NCI-H128 (cell line): ENCODE measurements at regions not wholly inside any gene's neighbourhood (a gene's known extent, or its start where the extent isn't known, plus 50 kb on each side); places are given as distances from the start of the nearest gene placed in this dataset.

ENCODE experiments used
- DNase-seq: peaks from one replicate; lab custom pipeline; 2025; ENCODE audit not compliant: unreplicated experiment; lab: John Stamatoyannopoulos, UW

- DNase-seq: no peak
Measured at GRCh38 chr5:8945972-8946371, 599.9 kb downstream of the SEMA5A start.

DNA sequence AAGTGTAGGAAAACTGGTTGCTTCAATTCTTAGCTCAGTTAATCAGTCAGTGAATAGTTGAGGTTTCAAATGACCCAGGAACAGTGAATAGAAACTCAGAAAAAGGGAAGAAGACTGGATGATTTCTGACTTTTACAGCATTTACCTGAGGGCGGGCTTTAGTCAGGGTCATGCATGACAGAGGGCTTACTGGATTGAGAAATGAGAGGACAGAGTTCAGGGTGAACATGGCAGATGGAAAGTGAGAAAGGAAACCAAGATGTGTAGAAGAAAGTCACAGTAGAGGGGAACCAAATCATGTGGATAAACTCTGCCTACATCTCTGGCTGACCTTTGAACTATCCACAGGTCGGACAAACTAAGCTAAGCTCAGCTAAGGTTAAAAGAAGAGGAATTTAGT is 596.0 kb downstream of the SEMA5A start:
- no peak for DNase-seq

GRCh38 chr5:8952147-8952546 is 593.7 kb downstream of the SEMA5A start:
- no peak for DNase-seq

DNA sequence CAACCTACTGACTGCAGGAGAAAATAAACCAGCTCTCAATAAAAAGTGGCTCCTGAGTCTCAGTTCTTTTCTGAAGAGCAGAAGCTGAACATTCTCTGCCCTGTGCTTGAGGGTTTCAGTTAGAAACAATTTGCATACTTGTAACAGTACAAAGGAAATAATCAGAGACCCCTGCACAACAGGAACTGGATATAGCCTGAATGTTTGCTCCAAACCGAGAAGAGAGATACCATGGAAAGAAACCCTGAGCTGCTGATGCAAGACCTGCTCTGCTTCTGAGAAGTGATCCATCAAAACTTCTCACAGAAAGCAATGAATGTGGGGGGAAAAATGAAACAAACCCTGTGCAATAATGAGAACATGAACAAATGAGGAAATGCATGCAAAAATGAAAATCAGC is 592.9 kb downstream of the SEMA5A start:
- no peak for DNase-seq

DNA sequence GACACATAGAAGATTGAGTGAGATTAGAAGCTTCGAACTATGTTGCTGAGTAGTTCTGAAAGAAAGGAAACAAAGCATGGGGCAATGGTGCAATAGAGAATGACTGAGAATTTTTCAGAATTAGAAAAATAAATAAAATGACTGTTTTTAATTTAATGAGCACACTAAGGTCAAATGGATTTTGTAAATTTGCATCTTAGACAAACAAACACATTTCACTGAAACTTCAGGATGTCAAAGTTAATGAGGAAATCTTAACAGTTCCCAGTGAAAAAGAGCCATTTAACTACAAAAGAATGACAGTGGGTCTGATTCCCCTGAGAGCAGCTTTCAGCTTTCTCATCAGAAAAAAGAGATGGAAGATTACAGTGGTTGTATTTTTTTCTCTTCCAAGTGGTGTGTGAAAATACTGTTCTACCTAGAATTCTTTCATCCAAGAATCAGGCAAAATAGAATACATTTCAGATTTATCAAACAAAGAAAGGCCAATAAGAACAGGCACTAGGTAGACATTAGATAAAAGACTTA is 591.9 kb downstream of the SEMA5A start:
- no peak for DNase-seq

- DNase-seq: no peak
Measured at GRCh38 chr5:8954801-8955200, 591.1 kb downstream of the SEMA5A start.

DNA sequence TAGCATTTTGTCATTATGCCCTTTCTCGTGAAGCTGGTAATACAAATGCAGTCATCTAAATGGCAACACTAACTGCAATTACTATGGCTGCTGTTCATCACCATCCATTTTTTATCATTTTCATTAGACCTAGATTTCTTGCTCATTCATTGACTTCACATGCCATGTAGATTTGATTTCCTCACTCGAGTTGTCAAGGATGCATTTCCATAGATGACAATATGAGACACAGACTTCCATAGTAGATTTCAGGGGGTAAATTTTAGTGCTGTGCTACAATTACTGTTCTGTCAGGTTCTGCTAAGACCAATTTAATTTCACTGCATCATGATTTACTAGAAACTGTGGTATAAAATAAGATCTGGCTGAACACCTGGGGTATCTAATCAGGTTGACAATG is 589.2 kb downstream of the SEMA5A start:
- no peak for DNase-seq

DNA sequence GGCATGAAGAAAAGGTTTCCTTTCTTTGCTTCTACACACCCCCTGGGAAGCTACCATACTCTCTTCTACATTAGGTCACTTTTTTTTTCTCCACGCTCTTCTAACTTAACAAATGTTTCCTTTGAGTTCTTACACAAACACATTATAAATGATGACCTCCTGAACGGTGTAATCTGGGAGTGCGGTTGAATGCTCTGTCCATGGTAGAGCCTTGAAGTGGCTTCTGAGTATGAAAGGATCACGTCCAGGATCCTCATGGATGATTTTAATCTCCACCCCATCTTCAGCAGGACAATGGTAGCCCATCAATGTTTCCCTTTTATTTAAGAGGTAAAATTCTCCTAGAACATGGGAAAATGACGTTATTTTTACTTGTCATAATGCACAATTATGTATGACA is 587.3 kb downstream of the SEMA5A start:
- DNase-seq: no peak

DNA sequence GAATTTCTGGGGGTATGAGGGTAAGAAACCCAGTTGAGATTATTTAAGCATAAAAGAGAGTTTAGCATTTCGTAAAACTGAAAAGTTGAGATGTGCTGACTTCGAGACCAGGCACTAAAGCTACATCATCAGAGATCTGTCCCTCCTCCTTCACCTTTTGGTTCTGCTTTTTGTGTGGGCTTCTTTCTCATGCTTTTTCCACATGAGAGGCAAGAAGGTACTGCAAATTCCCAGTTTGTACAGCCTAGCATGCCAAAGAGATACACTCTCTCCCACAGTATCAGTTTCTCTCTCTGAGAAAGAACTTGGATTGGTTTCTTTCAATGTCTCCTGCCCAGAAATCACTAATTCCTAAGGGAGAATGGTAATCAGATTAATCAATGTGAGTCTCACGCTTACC is 584.7 kb downstream of the SEMA5A start:
- DNase-seq: no peak

GRCh38 chr5:8961956-8962355 is 583.9 kb downstream of the SEMA5A start:
- DNase-seq: no peak

- no peak for DNase-seq
Measured at GRCh38 chr5:8981016-8981415, 564.9 kb downstream of the SEMA5A start.

GRCh38 chr5:8981496-8981895 is 564.4 kb downstream of the SEMA5A start:
- no peak for DNase-seq

DNA sequence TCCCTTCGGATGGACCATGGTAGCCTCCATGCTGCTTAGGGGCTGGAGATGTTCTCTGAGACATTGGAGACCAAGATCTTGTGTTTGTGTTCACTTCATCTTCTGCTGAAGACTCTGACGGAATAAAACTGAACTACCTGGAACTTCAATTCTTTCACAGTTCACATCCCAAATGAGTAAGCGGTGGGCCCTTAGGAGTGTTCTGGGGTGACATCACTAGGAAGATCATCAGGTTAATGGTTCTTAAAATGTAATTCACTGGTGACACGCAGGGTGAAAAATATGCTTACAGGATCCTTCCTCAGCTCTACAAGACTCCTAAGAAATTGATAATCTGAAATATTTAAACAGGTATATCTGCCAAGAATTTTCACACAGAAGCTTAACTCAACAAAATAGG is 561.5 kb downstream of the SEMA5A start:
- DNase-seq: no peak
